NB4 (cell line): ENCODE measurements at regions not wholly inside any gene's neighbourhood (a gene's known extent, or its start where the extent isn't known, plus 50 kb on each side); places are given as distances from the start of the nearest gene placed in this dataset.

Experiments
- DNase-seq: peaks from one replicate; pipeline ENCODE4 v3.0.0; 2010; ENCODE audit warnings: low read depth
- H3K4me3 ChIP-seq: one replicate; pipeline ENCODE4 v1.5.1; 2011; ENCODE audit warnings: mild to moderate bottlenecking, low read depth, low read length, moderate library complexity
- MYC ChIP-seq: IDR thresholded peaks from 2 replicates; pipeline ENCODE4 v1.6.1; 2011; ENCODE audit warnings: low read depth, low read length
- POLR2A ChIP-seq: IDR thresholded peaks from 2 replicates; pipeline ENCODE4 v1.6.1; 2011; ENCODE audit warnings: mild to moderate bottlenecking; ENCODE audit not compliant: insufficient read length; ENCODE audit errors: extremely low read depth
- TF ChIP-seq, protein P1 (sequence below): IDR thresholded peaks from 2 replicates; pipeline ENCODE4 v1.6.1; 2011; ENCODE audit warnings: low read depth, low read length
- TF ChIP-seq, protein P2 (sequence below): IDR thresholded peaks from one replicate; pipeline ENCODE4 v1.5.1; 2012; ENCODE audit warnings: low read depth, low read length

DNA sequence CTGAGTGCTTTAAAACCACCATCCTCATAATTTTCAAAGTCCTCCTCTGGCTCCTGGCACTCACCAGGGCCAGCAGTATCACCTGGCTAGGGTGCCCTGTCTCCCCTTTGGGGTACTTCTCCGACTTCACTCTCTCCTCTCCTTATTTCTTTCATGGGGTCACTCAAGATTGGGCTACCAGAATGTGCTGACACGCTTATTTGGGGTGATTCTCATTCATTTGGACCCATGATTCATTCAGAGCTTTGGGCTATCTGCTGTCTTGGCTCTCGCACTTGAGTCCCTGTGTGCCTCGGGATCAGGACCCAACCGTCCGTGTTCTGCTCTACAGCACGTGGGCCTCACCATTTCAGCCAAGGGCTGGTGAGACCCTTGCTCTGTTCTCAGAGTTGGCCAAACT, 70.1 kb upstream of the NEDD4L start:
- H3K4me3 ChIP-seq = no peak overlapping the region
- no peak for TF ChIP-seq POLR2A
- TF ChIP-seq, protein P1, sequence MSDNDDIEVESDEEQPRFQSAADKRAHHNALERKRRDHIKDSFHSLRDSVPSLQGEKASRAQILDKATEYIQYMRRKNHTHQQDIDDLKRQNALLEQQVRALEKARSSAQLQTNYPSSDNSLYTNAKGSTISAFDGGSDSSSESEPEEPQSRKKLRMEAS = no peak
- DNase-seq = no peak

GRCh38 chr18:57970356-57971095, 73.5 kb upstream of the NEDD4L start:
- H3K4me3 ChIP-seq = no peak overlapping the region
- TF ChIP-seq, protein P2, sequence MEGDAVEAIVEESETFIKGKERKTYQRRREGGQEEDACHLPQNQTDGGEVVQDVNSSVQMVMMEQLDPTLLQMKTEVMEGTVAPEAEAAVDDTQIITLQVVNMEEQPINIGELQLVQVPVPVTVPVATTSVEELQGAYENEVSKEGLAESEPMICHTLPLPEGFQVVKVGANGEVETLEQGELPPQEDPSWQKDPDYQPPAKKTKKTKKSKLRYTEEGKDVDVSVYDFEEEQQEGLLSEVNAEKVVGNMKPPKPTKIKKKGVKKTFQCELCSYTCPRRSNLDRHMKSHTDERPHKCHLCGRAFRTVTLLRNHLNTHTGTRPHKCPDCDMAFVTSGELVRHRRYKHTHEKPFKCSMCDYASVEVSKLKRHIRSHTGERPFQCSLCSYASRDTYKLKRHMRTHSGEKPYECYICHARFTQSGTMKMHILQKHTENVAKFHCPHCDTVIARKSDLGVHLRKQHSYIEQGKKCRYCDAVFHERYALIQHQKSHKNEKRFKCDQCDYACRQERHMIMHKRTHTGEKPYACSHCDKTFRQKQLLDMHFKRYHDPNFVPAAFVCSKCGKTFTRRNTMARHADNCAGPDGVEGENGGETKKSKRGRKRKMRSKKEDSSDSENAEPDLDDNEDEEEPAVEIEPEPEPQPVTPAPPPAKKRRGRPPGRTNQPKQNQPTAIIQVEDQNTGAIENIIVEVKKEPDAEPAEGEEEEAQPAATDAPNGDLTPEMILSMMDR = peak; percentile 27
- no peak for TF ChIP-seq MYC
- DNase-seq = peak; percentile 8

DNA sequence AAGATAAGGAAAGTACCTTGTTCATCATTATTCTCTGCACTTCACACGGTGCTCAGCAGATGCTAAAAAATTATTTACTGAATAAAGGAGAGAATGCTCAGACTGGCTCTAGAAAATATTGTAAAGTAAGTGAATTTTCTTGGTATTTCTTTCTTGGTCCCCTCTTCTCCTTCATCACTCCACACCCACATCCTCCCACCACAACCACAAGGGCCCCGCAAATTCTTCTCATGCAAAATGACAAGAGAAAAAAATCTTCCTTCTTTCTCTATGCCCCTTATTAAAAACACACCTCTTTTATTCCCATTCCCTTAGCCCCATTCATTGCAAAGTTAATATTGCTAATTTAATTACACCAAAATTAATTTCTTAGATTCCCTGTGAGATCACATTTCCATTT, 74.2 kb upstream of the NEDD4L start:
- no peak overlapping the region for H3K4me3 ChIP-seq
- TF ChIP-seq, protein P2 = no peak
- TF ChIP-seq, protein P1 = no peak
- no peak for TF ChIP-seq MYC
- DNase-seq = no peak

GRCh38 chr18:57965246-57965645, 78.8 kb upstream of the NEDD4L start:
- no peak for DNase-seq
- TF ChIP-seq MYC = no peak
- H3K4me3 ChIP-seq = no peak overlapping the region

DNA sequence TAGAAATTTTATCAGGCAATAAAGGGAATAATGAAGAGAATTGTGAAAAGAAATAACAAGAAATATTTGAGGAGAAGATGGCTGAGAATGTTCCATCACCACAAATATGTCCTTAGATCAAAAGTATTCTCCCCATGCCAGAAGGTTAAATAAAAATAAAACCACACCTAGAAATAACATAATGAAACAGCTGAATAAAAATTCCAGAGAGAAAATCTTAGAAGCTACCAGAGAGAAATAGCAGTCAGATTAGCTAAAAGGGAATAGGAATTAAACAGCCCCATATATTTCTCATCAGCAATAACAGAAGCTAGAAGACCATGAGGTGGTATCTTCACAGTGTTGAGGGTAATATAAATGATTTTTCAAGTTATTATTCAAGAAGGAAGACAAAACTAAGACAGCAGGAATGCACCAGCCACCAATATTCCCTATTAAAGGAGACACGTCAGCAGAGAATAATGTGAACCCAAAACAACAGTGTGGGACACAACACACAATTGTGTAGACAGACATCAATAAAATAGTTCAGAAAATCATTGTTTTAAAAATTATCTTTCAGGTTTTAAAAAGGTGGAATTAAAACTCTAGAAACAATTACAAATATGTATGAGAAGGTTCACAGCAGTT, 82.0 kb upstream of the NEDD4L start:
- no peak for TF ChIP-seq MYC
- TF ChIP-seq POLR2A = no peak
- TF ChIP-seq, protein P1 = no peak
- TF ChIP-seq, protein P2 = no peak
- DNase-seq = no peak
- no peak overlapping the region for H3K4me3 ChIP-seq

DNA sequence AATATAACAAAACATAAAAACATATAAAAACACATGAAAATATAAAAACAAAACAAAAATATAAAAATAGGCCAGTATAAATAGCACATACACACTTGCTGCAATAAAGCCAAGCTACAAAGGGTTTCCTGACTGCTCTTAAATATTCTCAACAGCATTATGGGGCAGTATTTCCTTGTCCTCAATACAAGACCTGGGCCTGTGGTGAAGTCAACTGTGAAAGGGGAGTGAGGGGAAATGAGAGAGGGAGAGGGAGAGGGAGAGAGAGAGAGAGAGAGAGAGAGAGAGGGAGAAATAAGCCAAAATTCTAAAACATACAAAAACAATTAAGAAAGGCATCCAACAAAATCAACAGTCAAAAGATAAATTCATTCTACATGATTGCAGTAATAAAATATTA, 82.6 kb upstream of the NEDD4L start:
- TF ChIP-seq, protein P1 = no peak
- TF ChIP-seq, protein P2 = no peak
- TF ChIP-seq MYC (no peak), POLR2A (no peak)
- H3K4me3 ChIP-seq = no peak overlapping the region
- DNase-seq = no peak

DNA sequence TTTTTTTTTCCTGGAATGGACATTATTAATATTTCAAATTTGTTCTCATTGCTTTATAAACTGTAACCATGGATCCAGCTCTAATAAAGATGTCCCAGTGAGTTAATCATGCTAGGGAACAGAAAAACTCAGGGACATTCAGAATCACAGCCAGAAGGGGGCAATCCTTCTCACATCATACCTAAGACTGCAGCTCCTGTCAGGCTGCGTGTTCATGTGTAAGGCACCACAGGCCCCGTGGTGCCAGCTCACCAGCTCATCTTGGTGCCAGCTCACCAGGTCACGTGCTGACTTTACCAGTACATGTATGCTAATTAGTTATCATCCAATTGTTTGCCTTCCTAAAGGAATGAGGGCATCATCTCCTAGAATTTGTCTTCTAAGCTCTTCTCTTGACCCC, 84.7 kb upstream of the NEDD4L start:
- DNase-seq = peak; percentile 29
- no peak overlapping the region for H3K4me3 ChIP-seq
- TF ChIP-seq, protein P1 = no peak
- TF ChIP-seq, protein P2 = peak; percentile 24
- TF ChIP-seq POLR2A (no peak), MYC (no peak)
